ENCODE measurements at regions not wholly inside any gene's neighbourhood (a gene's known extent, or its start where the extent isn't known, plus 50 kb on each side); places are given as distances from the start of the nearest gene placed in this dataset.

DNA sequence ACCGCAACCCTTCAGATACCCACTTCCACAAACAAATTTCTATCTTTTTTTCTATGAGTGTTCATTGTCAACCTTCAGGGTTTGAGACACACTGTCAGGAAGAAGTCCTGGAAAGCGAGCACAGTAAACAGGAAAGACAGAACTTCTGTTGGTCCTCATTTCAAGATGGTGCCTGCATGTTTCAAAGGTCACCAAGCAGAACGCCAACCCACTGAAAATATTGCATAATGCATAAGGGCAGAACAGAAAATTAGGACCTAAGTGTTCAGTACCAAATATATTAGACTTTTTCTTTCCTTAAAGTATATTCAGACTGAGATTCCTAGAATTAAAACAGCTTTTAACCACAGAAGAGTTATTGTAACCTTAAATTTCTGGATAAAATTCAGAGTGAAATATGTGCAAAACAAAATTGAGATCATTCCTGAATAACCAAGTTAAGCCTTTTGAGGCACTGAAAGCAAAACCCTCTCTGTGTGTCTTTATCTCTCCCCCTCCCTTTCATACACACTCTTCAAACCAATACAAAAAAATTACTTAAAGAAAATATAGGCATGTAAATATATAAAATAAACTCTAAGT lies 387.8 kb upstream of the THBS1 start:
- DNase-seq: no peak

GRCh38 chr15:39193611-39194010 lies 387.3 kb upstream of the THBS1 start:
- no peak for DNase-seq

DNA sequence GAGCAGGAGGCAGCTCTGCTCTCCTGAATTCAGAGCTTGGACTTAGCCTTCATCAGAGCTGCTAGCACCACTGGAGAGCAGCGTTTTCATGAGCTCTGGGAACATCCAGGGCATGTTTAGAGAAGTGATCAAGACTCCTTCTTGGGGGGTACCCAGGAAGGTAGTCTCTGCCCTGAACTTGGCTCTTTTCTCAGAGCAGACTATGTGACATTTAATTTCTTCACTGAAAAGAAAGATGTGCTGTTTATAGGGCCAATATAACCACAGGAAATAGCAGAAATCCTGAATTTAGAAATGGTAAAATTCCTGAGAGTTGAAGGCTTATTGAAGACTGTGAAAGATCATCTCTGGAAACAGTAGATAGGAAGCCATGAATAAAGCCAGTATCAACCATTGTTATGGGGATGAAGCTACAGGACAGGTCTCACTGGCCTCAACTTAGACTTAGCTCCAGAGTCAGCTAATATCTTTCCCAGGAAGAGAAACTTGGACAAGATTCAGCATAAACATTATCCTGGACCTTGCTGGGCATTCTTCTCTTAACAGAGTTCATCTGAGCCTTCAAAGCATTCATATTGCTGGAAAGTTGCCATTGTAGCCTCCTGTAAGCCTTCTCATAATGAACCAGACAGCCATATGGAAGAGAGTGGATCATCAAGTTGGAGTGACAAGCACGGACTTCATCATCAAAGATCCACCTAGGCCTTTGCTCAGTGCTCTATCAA lies 386.6 kb upstream of the THBS1 start:
- DNase-seq: no peak

DNA sequence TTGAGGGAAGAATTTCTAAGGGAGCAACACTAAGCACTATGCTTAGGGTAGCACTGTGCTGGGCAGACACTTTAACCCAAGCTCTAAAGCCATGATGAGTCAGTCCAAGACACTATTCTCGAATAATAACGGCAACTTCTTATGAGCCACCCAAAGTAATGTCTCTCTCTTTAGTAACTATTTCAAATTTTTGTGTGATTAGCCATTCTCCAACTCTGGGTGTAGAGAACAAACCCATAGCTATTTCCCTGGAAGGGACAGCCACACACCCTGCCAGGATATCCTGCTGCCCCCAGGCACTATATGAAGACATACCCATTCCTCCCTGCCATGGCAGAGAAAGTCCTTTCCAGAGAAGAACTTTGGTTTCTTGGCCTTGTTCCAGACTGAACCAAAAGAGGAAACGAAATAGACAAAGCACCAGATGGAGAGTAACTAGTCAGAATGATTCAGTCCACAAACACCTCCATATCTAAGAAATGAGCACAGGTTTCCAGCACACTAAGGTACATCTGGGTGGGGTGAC lies 384.9 kb upstream of the THBS1 start:
- DNase-seq: no peak

DNA sequence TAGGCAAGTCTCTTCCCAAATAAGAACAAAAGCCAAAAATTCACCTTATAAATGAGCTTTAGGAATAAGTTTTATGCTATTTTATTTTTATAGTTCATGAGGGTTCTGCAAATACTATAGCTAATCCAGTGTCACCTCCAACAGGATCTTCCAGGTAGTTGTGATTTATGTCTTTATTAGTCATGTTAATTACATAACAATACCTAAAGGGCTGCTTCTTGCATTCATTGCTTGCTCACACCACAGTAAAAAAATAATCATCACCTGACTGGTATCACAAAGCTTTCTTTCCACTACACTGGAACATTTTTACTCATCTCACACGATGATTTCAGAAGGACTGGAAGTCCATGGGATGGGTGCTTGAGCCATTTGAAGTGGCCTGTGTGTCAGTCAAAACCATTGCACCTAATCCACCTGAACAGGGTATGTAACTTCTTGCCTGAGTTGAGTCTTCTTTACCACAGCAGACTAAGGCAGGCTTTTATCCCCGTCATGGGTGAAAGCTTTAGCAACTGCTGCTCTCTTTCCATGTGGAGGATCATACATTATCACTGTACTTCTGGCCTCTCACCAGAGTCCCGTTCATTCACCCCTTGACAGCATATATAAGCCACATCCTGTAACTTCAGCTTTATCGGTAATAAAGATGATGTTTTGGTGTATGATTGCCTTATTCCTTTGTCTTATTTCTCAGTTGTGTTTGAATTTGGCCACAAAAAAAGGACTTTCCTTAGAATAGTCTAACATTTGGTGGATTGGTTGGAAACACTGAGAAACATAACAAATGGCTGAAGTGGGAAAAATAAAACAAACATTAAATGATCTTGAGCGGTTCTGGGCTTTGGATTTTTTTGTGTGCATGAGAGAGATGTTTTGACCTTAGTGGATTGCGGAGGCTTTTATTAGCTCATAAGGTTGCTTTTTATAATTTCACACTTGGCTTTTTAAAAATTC lies 382.6 kb upstream of the THBS1 start:
- DNase-seq: no peak

- no peak for DNase-seq
Observed at GRCh38 chr15:39199076-39199475, 381.8 kb upstream of the THBS1 start.

GRCh38 chr15:39200586-39200985 lies 380.3 kb upstream of the THBS1 start:
- no peak for DNase-seq

DNA sequence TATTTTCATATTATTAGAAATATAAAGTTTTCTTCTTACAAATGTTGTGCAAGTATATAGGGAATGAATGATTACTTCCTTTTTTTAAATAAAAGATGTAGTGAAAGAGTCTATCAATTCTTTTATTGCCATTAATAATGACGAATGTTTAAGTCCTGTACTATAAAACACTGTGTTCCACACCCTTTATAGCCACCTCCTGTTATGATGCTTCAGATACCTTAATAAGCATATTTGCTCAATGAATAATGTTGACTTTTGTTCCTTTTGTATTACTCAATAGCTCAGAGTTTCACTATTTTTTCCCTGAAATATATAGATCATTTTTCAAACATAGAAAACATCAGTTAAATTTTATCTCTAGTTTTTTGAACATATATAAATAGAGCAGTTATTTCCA lies 378.2 kb upstream of the THBS1 start:
- no peak for DNase-seq

GRCh38 chr15:39204031-39204430 lies 376.8 kb upstream of the THBS1 start:
- no peak for DNase-seq

- no peak for DNase-seq
Observed at GRCh38 chr15:39205081-39205480, 375.8 kb upstream of the THBS1 start.

DNA sequence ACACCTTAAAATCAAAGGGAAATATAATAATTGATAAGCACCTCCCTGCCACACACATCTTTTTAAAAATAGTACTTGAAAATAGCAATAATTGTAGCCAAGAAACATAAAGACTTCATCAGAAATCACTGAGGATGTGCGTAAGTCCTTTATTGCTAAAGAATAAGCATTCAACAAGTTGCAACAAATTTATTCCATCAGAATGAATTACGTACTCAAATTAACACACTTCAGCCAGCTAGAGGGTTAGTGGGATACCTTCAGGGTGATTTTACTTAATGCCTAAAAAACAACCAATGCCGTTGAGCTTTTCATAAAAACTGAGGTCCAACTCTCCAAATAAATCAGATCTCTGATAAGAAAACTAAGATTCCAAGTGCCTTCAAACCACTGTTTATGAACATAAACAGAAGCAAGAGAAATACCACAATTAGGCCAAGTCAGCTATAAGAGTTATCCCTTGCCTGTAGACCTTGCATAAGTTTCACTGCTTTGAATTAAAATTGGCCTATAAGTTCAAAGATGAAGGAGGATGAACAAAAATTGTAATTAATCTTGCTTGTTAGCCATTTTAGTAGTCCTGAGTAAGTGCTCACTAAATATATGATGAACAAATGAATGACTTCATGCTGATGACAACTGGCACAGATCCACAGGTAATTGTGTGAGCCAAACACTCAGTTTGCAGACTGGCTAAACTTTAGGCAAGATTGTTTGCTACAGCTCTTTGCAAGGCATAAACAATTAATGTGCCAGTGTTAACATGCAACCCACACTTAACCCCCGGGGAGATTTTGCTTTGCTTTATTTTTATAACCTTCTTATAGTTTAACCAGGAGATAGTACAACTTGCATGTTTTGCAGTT lies 375.1 kb upstream of the THBS1 start:
- no peak for DNase-seq

GRCh38 chr15:39207532-39208115 lies 373.3 kb upstream of the THBS1 start:
- DNase-seq: no peak

DNA sequence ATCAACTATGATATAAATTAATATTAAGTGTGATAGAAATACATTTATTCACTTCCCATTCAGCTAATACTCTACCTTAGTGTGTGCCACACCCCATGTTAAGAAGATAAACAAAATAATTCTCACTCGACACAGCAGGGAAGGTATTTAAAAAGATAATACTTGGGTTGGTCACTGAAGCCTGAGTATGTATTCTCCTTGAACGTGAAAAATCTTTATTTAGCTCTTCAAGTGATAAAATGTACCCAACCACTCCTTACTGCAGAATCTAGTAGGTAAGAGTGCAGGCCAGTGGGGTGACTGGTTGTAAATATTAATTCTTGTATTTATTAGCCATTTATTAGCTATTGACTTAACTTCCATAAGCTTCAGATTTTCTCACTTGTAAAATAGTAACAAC lies 372.7 kb upstream of the THBS1 start:
- no peak for DNase-seq

- no peak for DNase-seq
Observed at GRCh38 chr15:39209548-39210211, 371.2 kb upstream of the THBS1 start.

DNA sequence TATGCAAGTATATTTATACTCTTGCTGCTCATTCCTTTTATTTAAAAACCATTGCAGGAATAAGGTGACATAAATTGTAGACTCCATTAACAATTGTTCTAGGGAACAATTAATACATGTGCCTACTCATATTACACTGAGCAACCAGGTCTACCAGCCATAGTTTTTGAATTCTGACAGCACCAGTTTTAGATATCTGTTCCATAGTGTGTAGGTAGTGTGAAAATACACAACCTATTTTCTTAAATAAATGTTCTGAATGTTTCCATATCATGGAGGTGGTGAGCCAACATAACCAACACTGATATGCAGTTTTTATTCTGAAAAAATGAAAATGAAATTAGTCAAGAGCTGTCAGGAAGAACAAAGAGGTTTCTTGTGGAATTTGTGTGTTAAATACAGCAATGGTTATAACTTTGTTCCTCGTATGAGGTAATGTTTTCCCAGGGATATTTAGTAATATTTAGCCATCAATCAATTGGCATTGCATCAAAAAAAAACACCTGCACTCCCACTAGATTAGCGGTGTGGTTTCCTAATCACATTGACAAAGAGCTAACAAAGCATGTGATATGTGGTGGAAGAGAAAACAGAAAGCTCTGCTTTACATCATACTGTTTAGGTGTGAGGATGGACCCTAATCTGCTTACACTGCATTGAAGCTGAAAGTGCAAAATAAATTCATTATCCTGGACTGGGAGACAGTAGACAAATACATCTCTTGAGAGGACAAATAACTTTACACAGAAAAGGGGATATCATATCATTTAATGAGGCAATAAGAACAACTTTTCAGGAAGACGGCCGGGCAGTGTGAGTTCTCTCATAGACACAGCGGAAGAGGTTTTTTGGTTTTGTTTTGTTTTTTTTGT lies 369.5 kb upstream of the THBS1 start:
- no peak for DNase-seq

DNA sequence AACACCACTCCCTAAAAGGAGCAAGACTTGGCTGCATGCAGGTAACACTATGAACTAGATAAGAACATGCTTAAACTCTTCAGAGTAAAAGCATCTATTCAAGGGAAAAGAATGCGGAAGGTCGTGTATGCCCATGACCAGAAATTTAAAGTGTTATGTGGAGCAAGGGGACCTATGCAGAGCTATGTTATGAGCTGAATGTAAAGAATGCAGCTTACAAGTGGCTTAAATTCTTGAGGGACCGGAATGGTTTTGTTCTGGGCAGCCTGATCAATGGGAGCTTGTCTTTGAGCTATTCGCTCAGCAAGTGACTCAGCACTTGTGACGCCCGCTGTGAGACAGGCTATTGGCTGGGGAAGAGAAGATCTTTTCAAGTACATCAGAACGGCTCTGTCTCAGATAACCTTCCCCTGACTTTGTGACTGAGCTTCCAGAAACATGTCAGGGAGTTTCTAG lies 367.5 kb upstream of the THBS1 start:
- no peak for DNase-seq

- no peak for DNase-seq
Observed at GRCh38 chr15:39215015-39215414, 365.9 kb upstream of the THBS1 start.

GRCh38 chr15:39216816-39217215 lies 364.1 kb upstream of the THBS1 start:
- DNase-seq: no peak

- no peak for DNase-seq
Observed at GRCh38 chr15:39219608-39220007, 361.3 kb upstream of the THBS1 start.

- no peak for DNase-seq
Observed at GRCh38 chr15:39226169-39226937, 354.5 kb upstream of the THBS1 start.
